ENCODE measurements at regions not wholly inside any gene's neighbourhood (a gene's known extent, or its start where the extent isn't known, plus 50 kb on each side); places are given as distances from the start of the nearest gene placed in this dataset.
"Not testable (repeated sequence)": the region's sequence is repeated elsewhere in the genome, so short reads cannot be mapped to it uniquely, and the experiment has no call there.

- DNase-seq: no peak
Observed at GRCh38 chr6:3545156-3545555, 88.3 kb upstream of the SLC22A23 start.

- DNase-seq: no peak
Observed at GRCh38 chr6:3542032-3542640, 85.3 kb upstream of the SLC22A23 start.

DNA sequence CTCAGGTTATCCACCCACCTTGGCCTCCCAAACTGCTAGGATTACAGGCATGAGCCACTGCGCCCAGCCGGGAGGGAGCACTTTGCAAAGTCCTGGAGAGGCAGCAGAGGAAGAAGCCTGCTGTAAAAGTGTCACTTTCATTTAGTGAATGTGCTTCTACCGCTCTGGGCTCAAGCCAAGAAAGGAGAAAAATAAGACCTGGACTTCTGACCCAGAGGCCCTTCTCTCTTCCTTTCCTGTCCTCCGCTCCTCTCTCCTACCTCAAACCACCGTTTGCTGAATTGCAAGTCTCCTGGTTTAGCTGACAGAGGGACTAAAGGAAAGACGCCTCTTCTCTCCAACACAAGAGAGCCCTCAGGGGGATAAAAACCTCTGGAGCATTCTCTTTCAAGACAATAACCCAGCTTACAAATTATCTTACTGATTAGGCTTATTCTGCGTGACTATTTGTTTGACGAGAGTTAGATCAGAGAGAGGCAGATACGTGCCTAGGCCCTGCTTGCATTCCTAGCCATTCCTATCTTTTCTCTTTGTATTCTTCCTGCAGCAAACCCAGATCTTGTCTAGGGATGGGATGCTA is 84.2 kb upstream of the SLC22A23 start:
- DNase-seq: no peak

GRCh38 chr6:3540253-3540820 is 83.5 kb upstream of the SLC22A23 start:
- no peak for DNase-seq

- no peak for DNase-seq
Observed at GRCh38 chr6:3538536-3538935, 81.7 kb upstream of the SLC22A23 start.

- DNase-seq: no peak
Observed at GRCh38 chr6:3536901-3537300, 80.1 kb upstream of the SLC22A23 start.

DNA sequence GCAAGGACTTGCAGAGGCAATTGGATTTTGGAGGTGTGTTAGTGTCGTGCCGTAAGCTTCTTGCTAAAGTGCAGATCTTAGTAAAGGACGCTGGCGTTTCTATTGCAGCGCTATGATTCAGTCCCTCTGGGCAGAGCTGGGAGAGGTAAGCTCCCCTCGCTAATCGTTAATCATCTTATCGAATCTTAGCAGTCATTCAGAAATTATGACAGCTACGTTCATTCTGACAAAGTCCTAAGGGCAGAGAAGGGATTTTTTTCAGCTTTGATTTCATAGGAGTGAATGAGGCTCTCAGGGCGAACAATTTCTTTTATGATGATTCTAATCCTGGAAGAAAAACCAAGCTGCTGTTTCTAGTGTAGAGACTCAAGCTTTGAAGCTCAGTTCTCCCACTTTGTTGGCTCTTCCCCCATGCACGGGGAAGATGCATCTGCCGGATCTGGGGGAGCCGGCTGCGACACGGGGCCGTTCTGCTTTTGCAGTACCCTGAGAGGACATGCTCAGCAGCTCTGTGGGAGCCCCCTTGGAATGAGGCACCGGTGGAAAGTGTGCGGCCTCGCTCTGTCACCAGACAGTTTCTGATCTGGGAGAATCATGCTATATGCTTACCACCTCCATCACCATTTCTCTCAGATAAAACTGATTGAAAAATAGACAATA is 79.1 kb upstream of the SLC22A23 start:
- no peak for DNase-seq

DNA sequence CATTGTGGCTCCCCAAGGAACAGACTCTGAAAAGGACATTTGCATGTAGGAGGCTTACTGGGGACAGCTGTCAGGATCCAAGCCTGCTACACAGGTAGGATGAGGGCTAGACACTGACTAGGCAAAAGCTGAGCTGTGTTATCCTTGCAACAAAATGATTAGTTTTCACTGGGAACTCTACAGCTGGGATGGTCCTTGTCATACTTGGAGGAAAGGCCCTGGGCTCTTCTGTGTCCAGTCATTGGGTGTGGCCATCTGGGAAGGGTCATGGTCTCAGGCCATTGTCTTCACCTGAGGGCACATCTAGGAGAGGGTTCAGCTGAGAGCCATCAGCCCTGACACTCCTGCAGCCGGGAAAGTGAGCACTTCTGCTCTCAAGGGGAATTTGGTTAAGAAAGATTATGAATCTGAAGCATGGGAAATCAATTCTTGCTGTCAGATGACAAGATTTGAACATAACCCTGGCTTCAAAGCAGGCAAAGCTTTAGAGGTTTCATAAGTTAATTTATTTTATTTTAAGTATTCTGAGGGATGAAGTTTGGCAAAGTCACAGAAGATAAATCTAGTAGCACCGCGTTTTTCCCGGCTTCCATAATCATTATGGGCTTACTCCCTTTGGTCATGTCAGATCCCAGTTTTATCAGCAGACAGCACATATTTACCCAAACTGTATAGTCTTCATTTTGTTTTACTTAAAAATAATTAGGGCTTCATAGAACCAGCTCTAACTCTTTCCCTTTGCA is 78.4 kb upstream of the SLC22A23 start:
- no peak for DNase-seq

GRCh38 chr6:3534599-3534998 is 77.7 kb upstream of the SLC22A23 start:
- no peak for DNase-seq

DNA sequence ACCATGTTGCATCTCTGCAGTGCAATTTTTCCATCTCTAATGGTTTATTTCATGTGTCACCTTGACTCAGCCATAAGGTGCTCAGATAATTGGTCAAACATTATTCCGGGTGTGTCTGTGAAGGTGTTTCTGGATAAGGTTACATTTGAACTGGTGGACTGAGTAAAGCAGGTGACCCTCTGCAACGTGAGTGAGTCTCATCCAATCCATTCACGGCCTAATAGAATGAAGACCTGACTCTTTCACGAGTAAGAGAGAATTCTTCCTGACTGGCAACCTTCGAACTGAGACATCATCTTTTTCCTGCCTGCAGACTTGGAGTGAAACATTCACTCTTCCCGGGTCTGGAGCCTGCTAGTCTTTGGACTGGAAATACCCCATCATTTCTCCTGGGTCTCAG is 77.1 kb upstream of the SLC22A23 start:
- DNase-seq: no peak

DNA sequence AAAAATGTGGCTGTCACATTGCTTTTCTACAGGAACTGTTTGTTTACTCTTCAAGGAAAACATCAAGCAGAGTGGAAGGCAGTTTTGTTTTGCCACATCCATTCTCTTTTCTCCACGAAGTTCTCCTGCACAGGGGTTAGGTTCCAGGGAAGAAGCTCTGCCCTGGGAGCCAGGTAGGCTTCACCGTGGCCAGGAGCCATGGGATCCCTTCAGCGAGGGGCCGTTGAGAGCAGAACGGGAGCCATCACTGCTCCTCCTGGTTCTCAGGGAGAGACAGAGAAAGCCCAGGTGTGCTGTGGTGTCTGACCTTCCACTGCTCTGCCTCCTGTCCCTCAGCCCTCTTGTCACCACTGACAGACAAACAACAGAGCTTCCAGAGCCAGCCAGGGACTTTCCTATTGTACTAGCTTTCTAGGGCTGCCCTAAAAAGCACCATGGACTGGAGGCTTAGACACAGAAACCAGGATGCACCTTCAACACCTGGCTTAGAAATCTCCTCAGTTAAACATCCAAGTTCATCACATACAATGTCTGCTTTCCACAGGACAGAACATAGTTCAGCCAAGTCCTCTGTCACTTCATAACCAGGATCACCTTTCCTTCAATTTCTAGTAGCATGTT is 75.6 kb upstream of the SLC22A23 start:
- DNase-seq: no peak

- DNase-seq: no peak
Observed at GRCh38 chr6:3531481-3531880, 74.6 kb upstream of the SLC22A23 start.

- no peak for DNase-seq
Observed at GRCh38 chr6:3530515-3530914, 73.7 kb upstream of the SLC22A23 start.

DNA sequence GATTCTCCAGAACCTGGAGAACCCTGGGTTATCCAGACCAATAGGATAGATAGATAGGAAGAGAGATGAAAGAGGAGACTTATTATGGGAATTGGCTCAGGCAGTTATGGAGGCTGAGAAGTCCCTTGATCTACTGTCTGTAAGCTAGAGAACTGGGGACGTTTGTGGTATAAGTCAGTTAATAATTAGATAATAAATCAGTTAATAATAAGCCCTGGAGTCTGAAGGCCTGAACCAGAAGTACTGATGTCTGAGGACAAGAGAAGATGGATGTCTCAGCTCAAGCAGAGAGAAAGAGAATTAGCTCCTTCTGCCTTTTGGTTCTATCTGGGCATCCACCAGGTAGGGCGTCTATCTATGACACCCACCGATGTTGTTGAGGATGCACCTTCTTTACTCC is 72.9 kb upstream of the SLC22A23 start:
- no peak for DNase-seq

- no peak for DNase-seq
Observed at GRCh38 chr6:3529232-3529631, 72.4 kb upstream of the SLC22A23 start.

DNA sequence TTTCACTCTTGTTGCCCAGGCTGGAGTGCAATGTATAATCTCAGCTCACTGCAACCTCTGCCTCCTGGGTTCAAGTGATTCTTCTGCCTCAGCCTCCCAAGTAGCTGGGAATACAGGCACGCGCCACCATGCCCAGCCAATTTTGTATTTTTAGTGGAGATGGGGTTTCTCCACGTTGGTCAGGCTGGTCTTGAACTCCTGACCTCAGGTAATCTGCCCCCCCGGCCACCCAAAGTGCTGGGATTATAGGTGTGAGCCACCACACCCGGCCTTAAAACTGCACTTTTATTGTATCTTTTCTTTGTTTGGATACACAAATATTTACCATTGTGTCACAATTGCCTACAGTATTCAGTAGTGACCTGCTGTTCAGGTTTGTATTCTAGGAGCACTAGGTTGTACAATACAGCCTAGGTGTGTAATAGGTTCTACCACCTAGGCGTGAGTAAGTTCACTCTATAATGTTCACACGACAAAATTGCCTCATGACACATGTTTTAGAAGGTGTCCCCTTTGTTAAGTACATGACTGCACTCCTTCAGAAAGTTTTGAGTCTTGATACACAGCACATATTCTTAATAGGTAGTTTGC is 71.3 kb upstream of the SLC22A23 start:
- DNase-seq: not testable (repeated sequence)

GRCh38 chr6:3527651-3527977 is 70.8 kb upstream of the SLC22A23 start:
- DNase-seq: no peak

DNA sequence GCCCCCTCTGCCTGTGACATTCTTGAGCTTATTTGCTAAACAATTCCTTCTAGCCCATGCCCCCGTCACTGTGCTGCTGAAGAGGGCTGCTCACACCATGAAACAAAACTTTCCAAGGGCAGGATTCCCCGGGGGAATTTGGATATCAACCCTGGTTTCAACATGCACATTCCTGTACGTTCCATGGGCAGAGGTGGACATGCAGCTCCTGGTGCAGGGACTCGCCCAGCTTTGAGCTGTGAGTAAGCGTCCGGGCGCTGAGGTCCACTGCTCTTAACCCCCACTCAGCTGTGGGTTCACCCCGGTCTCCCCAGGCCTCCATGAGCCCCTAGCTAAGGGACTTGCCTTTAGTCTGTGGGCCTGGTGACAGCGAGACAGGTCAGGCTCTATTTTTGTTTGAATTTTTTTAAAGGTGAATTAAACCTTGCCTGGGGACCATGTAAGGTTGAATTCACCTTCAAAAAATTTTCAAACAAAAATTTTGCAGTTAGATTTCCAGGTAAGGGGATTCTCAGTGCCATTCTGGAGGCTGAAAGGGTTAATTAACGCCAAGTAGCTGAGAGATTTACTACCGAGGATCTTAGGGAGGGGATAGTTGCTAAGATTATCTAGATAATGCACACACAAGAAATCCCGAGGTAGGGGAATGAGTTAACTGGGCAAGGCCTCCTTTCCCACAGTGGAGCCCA is 70.3 kb upstream of the SLC22A23 start:
- DNase-seq: no peak

DNA sequence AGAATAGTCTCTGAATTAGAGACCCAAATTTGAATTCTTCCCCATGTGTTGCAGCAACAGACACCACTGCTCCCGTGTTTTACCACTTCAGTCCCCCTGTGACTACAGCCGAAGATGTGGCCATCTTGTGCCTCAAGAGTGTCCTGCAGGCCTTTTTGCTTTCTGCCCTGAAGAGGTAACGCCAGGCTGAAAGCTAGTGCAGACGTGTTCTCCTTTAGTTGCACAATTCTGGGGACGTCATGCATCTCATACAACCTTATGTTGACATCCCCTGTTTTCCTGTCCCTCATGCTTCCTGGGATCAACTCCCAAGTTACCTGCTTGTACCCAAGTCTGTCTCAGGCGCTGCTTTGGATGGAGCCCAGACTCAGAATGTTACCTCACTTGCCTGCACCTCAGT is 69.1 kb upstream of the SLC22A23 start:
- no peak for DNase-seq

- no peak for DNase-seq
Observed at GRCh38 chr6:3524456-3524855, 67.6 kb upstream of the SLC22A23 start.

DNA sequence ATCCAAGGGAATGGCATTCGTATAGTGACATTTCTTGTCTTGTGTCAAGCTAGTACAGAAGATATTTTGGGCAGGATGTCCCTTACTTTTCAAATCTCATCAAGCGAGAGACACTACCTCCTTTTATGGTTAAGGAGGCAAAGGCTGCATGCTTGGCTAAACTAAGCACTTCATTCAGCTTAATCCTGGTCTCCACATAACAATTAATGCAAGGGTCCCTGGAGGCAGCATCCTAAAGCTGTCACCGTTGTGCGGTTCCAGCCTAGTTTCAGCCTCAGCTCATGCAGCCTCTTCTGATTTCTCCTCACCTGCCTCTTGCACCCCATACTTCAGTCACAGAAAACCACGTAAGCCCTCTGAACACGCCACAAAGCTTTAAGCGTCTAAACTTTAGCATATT is 67.1 kb upstream of the SLC22A23 start:
- DNase-seq: no peak

DNA sequence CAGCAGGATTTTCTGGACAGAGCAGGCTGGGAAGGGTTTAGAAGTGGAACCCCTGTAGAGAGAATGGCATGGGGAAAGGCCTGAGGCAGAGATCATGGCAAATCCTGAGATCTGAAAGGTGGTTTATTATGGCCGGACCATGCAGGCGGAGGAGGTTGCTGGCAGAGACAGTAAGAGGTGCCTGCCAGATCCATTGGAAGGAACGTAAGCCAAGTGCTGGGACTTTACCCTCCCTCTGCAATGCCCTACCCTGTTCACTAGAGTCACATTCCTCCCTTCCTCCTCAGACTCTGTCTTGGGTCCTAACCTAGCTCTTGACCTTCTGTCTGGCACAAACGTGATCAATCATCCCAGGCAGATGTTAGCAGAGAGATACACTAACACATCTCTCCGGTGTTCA is 66.4 kb upstream of the SLC22A23 start:
- DNase-seq: no peak

Measured in stimulated activated naive CD4-positive, alpha-beta T cell (primary cell).